IPS-NIHi7 (cell line): ENCODE measurements at regions not wholly inside any gene's neighbourhood (a gene's known extent, or its start where the extent isn't known, plus 50 kb on each side); places are given as distances from the start of the nearest gene placed in this dataset.
"Not testable (repeated sequence)": the region's sequence is repeated elsewhere in the genome, so short reads cannot be mapped to it uniquely, and the experiment has no call there.

Source experiments
- DNase-seq: peaks from one replicate; pipeline ENCODE4 v3.0.0; 2012; ENCODE audit warnings: mixed read lengths; ENCODE audit errors: extremely low spot score

- DNase-seq, result no peak
Observed at GRCh38 chr21:28298251-28298672, 694.4 kb downstream of the LTN1 start.

DNA sequence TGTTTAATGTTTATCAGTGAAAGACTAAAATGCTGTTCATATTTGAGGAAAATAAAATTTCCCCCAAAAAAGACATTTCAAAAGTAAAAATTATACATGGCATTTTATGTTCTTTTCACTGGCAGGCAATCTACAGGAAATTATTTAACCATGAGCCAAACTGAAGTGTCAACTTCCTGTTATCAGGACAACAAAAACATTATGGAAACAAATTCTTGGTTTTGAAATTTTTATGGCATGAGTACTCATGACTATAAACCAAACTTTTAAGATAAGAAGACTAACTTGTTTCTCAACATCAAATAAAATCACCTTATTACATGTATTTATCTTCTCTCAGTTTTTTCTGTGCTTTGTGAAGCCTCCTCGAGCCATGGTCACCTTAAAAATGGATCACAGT, 698.6 kb downstream of the LTN1 start:
- DNase-seq, result no peak

DNA sequence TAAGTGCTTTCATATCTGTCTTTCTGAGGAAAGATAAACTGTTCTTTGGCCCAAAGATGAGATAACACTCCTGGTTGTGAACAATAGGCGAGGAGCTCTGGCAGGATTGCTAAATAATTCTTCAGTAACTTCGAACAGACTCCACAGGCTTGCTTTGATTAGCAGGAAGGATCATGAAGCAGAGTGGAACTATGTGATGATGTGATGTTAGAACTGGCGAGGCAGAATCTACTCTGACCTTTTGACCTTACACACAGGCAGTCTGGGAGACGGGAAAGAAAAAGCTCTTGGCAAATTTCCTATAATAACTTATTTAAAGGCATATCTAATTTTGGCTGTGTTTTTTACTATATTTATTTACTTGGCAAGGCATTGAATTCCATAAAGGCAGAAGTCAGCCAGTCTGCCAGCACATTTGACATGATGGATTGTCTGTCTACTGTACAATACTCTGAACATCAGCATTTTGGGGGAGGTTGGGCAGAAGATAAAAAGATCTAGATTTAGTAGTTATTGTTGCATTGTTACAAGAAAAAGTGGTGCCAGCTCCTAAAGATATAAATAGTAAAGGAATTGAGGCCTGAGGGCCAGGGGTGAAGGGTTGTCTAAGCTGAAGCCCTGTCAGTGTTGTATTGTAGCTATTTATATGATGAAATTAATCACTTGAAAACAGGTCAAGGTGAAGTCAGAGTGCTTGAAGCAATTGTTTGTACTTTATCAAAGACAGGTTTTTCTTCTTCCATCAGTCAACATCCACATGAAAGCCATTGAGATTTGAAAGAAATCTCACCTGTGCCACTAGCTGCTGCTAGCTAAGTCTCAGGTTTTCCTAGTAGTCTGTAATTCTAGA, 708.8 kb downstream of the LTN1 start:
- DNase-seq, result no peak

DNA sequence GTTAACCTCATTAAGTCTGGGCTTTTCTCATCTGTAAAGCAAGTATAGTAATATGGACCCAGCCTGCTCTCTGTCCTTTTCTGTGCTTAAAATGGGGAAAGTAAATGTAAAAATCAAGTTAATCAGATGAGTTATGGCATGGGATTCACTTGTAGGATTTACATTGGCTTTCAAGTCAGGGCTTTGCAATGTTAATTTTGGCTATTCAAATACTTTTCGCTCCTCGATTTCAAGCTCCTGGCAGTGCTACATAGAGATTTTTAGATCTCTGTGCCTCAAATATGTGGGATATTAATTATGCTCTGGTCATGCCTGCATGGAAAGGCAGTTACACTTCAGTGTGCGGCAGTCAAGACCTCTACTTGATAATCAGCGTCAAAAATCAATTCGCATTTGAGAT, 709.8 kb downstream of the LTN1 start:
- no peak for DNase-seq

- DNase-seq, result not testable (repeated sequence)
Observed at GRCh38 chr21:28281357-28281756, 711.3 kb downstream of the LTN1 start.

GRCh38 chr21:28280611-28281010, 712.1 kb downstream of the LTN1 start:
- peak; percentile 10 for DNase-seq

DNA sequence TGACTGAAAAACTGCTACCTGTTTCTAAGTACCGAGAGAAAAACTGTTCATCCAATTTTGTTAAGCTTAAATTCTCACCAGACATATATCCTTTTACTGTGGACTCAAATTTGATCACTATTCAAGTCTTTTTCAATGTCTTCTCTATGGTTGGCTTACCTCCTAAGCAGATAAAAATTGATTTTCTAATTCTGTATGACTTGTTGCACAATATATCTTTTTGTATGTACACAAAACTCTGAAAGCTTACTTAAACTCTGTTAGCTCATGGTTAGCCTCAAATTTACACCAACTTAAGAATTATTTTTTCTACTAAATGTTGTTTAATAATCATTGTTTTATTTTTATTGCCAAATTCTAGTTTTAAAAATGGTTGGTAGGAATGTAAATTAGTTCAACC, 715.4 kb downstream of the LTN1 start:
- no peak for DNase-seq

- no peak for DNase-seq
Observed at GRCh38 chr21:28272272-28272992, 720.2 kb downstream of the LTN1 start.

DNA sequence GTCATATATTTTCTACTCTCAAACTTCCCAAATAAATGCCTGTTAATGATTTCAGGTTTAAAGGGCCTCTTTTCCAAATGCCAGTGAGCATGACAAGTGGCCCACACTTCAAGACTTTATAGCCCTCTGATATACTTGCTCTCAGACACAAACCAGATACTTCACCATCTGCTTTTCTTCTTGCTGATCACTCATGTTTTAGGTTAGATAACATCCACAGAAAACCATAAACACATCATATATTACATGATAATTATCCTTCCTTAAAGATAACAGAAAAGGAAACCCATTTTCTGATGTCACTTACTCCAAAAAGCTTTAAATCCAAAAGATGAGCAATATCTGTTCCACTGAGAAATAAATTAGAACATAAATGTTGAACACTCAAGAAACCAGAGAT, 723.5 kb downstream of the LTN1 start:
- no peak for DNase-seq

DNA sequence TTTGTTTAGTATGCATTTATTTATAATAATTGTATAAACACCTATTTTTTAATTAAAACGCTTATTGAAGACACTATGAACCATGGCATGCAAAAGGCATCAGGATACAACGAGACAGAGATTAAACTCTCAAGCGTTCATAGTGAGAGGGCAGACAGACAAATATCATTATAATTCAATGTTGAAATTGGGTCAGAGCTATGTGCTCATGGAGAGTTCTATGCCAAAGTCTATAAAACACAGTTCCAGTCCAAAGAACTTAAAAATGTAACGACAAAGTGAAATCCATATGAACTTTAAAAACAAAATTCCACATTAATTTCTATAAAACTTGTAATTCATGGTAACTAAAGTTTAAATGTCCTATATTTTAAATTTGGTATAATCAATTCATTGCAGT, 724.0 kb downstream of the LTN1 start:
- DNase-seq, result no peak

DNA sequence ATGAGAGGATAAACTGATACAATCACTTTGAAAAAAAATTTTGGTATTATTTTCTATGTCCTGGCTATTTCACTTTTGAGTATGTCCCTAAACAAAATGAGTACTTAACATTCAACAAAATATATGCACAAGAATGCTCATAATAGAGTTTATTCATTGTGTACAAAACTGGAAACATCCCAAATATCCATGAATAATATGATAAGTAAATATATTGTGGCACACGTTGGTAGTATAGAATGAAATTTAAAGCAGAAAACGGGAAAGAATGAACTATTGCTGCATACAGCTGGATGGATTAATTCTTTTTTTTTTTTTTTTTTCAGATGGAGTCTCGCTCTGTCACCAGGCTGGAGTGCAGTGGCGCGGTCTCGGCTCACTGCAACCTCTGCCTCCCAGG, 725.2 kb downstream of the LTN1 start:
- DNase-seq, result no peak

- no peak for DNase-seq
Observed at GRCh38 chr21:28266061-28266460, 726.6 kb downstream of the LTN1 start.

GRCh38 chr21:28263974-28264373, 728.7 kb downstream of the LTN1 start:
- no peak for DNase-seq

- no peak for DNase-seq
Observed at GRCh38 chr21:28261298-28261697, 731.4 kb downstream of the LTN1 start.

DNA sequence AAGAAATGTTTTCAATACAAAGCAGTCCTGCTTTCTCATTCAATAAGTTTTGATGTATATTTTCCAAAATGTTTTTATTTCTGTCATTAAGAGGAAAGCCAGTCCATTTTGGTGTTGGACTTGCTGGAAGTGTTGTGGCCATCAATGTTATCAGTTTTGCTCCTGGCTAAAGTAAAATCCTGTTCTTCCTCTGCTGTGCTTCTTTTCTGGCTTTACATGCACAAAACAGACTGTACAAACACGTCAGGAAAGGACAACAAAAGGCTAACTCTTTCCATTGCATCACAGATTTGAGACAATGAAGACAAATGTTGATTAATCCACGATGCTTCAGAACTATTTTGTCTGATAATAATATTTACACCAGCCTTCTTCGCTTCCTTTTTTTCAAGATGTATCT, 735.4 kb downstream of the LTN1 start:
- no peak for DNase-seq

- no peak for DNase-seq
Observed at GRCh38 chr21:28256837-28257236, 735.8 kb downstream of the LTN1 start.

DNA sequence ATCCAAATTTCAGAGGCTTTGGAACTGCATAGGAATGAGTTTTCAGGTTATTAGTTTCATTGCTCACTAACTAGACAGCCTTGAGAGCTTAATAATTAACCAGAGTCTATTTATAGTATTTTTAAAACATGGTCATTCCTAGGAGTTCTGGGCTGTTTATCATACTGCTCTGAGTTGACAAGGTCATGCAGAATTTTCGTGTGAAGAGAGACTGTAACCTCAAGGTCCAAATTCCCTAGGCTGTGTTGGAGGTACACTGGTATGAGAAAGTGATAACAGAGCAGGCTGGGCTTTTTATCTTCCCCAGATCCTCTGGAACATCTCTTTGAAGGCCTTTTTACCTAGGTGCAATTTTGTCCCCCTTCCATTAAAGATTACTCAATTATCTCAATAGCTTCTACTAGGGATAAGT, 736.3 kb downstream of the LTN1 start:
- DNase-seq, result no peak

GRCh38 chr21:28253961-28254360, 738.7 kb downstream of the LTN1 start:
- DNase-seq, result no peak

GRCh38 chr21:28253338-28253737, 739.3 kb downstream of the LTN1 start:
- no peak for DNase-seq

DNA sequence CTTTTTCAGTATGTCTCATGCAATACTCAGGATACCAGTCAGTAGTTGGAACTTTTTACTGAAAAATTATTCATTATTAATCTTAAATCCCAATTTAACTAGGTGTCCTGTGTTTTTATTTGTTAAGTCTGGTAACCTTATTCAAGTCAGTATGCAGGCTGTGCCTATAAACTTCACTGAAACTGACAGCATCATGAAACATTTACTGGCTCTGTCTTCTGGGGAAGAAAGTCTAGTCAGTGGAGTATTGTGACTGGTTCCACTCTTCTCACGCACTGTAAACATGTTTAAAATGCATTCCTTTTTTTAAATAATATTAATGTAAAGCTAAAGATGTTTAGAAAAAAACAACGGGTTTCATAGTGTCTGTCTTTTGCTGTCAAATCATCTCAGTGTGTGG, 739.7 kb downstream of the LTN1 start:
- no peak for DNase-seq

DNA sequence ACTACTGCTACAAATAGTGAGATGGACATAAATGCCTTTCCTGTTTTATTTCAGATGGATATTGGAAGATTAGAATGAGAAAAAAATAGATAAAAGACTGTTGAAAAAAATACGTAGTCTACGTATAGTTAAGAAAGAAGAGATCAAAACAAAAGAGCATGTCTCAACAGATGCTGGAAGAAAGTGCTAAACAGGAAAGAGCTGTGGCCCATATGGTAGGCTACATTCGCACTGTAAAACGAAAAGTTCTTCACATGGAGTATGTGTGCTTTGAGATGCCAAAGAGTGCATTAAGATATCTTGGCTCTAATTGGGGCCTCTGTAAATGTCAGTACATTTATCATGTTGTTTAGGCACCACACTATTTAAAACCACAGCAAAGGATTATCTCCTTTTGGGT, 741.7 kb downstream of the LTN1 start:
- no peak for DNase-seq

DNA sequence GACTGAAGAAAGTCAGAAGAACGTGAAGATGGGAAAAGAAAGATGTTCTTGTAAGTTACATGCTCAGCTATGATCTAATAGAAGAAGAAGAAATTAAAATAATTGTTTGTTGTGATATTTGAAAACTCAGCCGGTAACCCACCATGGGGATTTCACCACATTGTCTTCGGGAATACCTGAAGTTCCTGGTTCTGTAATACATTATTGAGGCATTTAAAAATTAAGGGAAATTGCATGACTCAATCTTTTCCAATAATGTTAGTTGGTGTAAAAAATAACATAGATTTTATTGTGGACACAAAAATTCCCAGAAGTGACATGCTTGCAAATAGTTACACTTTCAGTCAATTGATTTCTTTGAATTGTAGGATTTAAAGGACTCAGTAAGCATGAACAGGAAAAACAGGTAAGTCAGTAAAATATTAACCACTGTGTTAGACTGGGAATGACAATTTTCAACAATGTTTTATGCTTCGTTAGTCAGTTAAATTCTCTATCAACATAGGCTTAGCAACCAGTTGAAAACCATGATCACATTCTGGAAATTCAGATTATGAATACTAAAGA, 745.1 kb downstream of the LTN1 start:
- DNase-seq, result no peak

DNA sequence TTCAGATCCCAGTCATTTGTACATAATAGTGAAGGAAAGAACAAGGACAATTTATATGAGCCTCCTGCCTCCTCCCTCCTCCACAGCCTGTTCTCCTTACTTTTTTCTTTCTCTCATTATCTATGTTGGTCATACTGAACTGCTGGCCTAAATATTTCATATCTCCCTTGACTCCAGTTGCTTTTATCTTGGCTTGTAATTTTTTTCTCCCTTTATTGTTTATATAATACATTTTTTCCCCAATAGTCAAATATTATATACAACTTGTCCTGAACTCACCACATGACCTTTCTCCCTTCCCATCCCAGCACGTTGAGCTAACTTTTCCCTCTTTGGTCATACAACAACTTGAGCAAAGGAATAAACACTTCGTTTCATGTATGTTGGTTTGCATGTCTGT, 752.1 kb downstream of the LTN1 start:
- no peak for DNase-seq
